GM19043 (cell line): ENCODE measurements at regions not wholly inside any gene's neighbourhood (a gene's known extent, or its start where the extent isn't known, plus 50 kb on each side); places are given as distances from the start of the nearest gene placed in this dataset.
"Not testable (repeated sequence)": the region's sequence is repeated elsewhere in the genome, so short reads cannot be mapped to it uniquely, and the experiment has no call there.

Experiments
- ATAC-seq: cut with Tn5 transposase; IDR thresholded peaks from one replicate; pipeline ENCODE4 v1.9.1; 2021; ENCODE audit warnings: low read depth; ENCODE audit not compliant: unreplicated experiment

GRCh38 chr5:1731855-1732237, 67.8 kb downstream of the MRPL36 start:
- ATAC-seq: not testable (repeated sequence)

- no peak for ATAC-seq
Observed at GRCh38 chr5:1731091-1731639, 68.5 kb downstream of the MRPL36 start.

GRCh38 chr5:1730487-1730847, 69.2 kb downstream of the MRPL36 start:
- ATAC-seq: no peak

GRCh38 chr5:1729641-1730486, 69.8 kb downstream of the MRPL36 start:
- no peak for ATAC-seq

- no peak for ATAC-seq
Observed at GRCh38 chr5:1728846-1729245, 70.8 kb downstream of the MRPL36 start.

- ATAC-seq: no peak
Observed at GRCh38 chr5:1727571-1727970, 72.1 kb downstream of the MRPL36 start.

- ATAC-seq: no peak
Observed at GRCh38 chr5:1726956-1727355, 72.7 kb downstream of the MRPL36 start.

- no peak for ATAC-seq
Observed at GRCh38 chr5:1726469-1726865, 73.2 kb downstream of the MRPL36 start.

- ATAC-seq: no peak
Observed at GRCh38 chr5:1725641-1726468, 73.8 kb downstream of the MRPL36 start.

GRCh38 chr5:1724822-1725602, 74.6 kb downstream of the MRPL36 start:
- ATAC-seq: no peak

GRCh38 chr5:1723957-1724821, 75.4 kb downstream of the MRPL36 start:
- ATAC-seq: no peak

- ATAC-seq: no peak
Observed at GRCh38 chr5:1723476-1723875, 76.2 kb downstream of the MRPL36 start.

GRCh38 chr5:1722877-1723276, 76.8 kb downstream of the MRPL36 start:
- no peak for ATAC-seq

- no peak for ATAC-seq
Observed at GRCh38 chr5:1720396-1721110, 79.1 kb downstream of the MRPL36 start.

- no peak for ATAC-seq
Observed at GRCh38 chr5:1719860-1720259, 79.8 kb downstream of the MRPL36 start.

- no peak for ATAC-seq
Observed at GRCh38 chr5:1718669-1719068, 81.0 kb downstream of the MRPL36 start.

- ATAC-seq: not testable (repeated sequence)
Observed at GRCh38 chr5:1710091-1710490, 89.5 kb downstream of the MRPL36 start.

GRCh38 chr5:1709171-1709803, 90.3 kb downstream of the MRPL36 start:
- peak; percentile 53 for ATAC-seq
